Lower leg skin (tissue), 3 donors: ENCODE measurements at regions not wholly inside any gene's neighbourhood (a gene's known extent, or its start where the extent isn't known, plus 50 kb on each side); places are given as distances from the start of the nearest gene placed in this dataset.

ENCODE experiments used
- POLR2A ChIP-seq, 2 donors: fragments of 450-650 bp; IDR thresholded peaks; one replicate each; pipeline ENCODE4 v1.6.1; 2016 to 2017; ENCODE audit warnings: antibody characterized with exemption in 2 of 2, mild to moderate bottlenecking in 1 of 2, moderate library complexity in 1 of 2
- TF ChIP-seq, protein P1 (sequence below), 3 donors: fragments of 450-650 bp; IDR thresholded peaks; one replicate each; pipeline ENCODE4 v1.5.1; 2016; ENCODE audit warnings: antibody characterized with exemption in 3 of 3, mild to moderate bottlenecking in 3 of 3, moderate library complexity in 2 of 3

DNA sequence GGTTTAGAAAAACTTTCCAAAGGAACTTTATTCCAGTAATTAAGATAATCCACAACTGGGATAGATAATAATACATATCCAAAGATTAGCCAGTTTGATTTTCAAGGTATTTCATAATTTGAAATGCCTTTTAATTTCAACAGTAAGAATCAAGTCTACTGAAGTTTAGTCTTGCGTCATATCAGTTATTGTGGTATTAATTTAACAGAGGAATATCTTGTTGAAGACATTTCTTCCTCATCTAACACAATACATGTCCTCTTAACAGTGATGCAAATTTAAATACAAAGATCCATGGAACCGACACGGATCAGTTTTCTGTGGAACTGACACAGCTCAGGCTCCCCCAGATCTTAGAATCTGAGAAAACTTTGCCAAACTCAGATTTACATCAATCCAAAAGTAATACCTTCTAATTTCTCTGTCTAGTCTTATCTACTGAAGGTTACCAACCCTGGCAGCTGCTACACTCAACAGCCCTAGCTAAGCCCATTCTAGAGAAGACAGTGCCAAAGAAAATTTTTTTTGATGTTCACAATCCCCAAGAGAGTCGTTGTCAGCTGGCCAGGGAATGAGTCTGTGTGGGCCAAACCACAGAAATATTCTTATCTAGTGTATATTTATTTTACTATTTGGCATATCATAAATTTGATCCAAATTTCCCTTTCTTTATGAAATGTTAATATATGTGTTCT lies 365.2 kb upstream of the MEOX2 start:
- TF ChIP-seq, protein P1, sequence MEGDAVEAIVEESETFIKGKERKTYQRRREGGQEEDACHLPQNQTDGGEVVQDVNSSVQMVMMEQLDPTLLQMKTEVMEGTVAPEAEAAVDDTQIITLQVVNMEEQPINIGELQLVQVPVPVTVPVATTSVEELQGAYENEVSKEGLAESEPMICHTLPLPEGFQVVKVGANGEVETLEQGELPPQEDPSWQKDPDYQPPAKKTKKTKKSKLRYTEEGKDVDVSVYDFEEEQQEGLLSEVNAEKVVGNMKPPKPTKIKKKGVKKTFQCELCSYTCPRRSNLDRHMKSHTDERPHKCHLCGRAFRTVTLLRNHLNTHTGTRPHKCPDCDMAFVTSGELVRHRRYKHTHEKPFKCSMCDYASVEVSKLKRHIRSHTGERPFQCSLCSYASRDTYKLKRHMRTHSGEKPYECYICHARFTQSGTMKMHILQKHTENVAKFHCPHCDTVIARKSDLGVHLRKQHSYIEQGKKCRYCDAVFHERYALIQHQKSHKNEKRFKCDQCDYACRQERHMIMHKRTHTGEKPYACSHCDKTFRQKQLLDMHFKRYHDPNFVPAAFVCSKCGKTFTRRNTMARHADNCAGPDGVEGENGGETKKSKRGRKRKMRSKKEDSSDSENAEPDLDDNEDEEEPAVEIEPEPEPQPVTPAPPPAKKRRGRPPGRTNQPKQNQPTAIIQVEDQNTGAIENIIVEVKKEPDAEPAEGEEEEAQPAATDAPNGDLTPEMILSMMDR (IDR thresholded peaks at IDR 0.05): no peak
- TF ChIP-seq POLR2A (IDR thresholded peaks at IDR 0.05): no peak
